Endodermal cell (in vitro differentiated cells): ENCODE measurements at regions not wholly inside any gene's neighbourhood (a gene's known extent, or its start where the extent isn't known, plus 50 kb on each side); places are given as distances from the start of the nearest gene placed in this dataset.

Experiments used
- DNase-seq: peaks from one replicate; pipeline ENCODE4 v3.0.0-alpha.2; 2017
- H3K27ac ChIP-seq: 2 replicates; pipeline ENCODE4 v1.5.1; 2013; ENCODE audit warnings: mild to moderate bottlenecking, low read depth, low read length, moderate library complexity
- H3K27me3 ChIP-seq: 2 replicates; pipeline ENCODE4 v1.6.1; 2013; ENCODE audit warnings: mild to moderate bottlenecking, low read length, moderate library complexity; ENCODE audit not compliant: insufficient read depth, control insufficient read depth, poor library complexity, severe bottlenecking
- H3K36me3 ChIP-seq: 2 replicates; pipeline ENCODE4 v1.7.0; 2013; ENCODE audit warnings: mild to moderate bottlenecking, low read length, moderate library complexity; ENCODE audit not compliant: control insufficient read depth, insufficient read depth
- H3K4me1 ChIP-seq: one replicate; pipeline ENCODE4 v1.7.0; 2013; ENCODE audit warnings: low read length; ENCODE audit not compliant: control insufficient read depth, insufficient read depth
- H3K4me3 ChIP-seq: 2 replicates; pipeline ENCODE4 v1.5.1; 2013; ENCODE audit warnings: mild to moderate bottlenecking, low read length, moderate library complexity
- H3K9ac ChIP-seq: 2 replicates; pipeline ENCODE4 v1.6.1; 2013; ENCODE audit warnings: mild to moderate bottlenecking, low read length, moderate library complexity; ENCODE audit not compliant: poor library complexity, severe bottlenecking; ENCODE audit errors: extremely low read depth
- H3K9me3 ChIP-seq: 2 replicates; pipeline ENCODE4 v1.6.1; 2013; ENCODE audit warnings: mild to moderate bottlenecking, low read length, moderate library complexity; ENCODE audit not compliant: control insufficient read depth
- H3K27ac Mint-ChIP-seq: 2 replicates; pipeline ENCODE4 v1.8.0; 2020; ENCODE audit warnings: mixed read lengths
- H3K27me3 Mint-ChIP-seq: 2 replicates; pipeline ENCODE4 v1.8.0; 2021; ENCODE audit warnings: mild to moderate bottlenecking, mixed read lengths; ENCODE audit not compliant: insufficient read depth
- H3K36me3 Mint-ChIP-seq: 2 replicates; pipeline ENCODE4 v1.8.0; 2020; ENCODE audit warnings: low read depth, mixed read lengths
- H3K4me1 Mint-ChIP-seq: 2 replicates; pipeline ENCODE4 v1.8.0; 2020; ENCODE audit warnings: mixed read lengths
- H3K4me3 Mint-ChIP-seq: 2 replicates; pipeline ENCODE4 v1.8.0; 2020; ENCODE audit warnings: mild to moderate bottlenecking, moderate library complexity, mixed read lengths
- H3K9me3 Mint-ChIP-seq: 2 replicates; pipeline ENCODE4 v1.8.0; 2020; ENCODE audit warnings: mild to moderate bottlenecking, mixed read lengths
- WGBS, 2 experiments: methylation state at CpG; one replicate each; pipeline versions ENCODE4 v1.1.5 to v1.1.7; 2013; ENCODE audit warnings: missing lambda C conversion rate in 2 of 2, mixed read lengths in 1 of 2; ENCODE audit not compliant: insufficient coverage in 1 of 2, insufficient read length in 1 of 2; 5-methylcytosine and 5-hydroxymethylcytosine counted together
- TF ChIP-seq, protein P1 (sequence below): fragments of 200-600 bp; sonication (generic); conservative IDR thresholded peaks from 2 replicates; pipeline ENCODE4 v1.5.0; 2021; ENCODE audit warnings: antibody characterized with exemption, mild to moderate bottlenecking

DNA sequence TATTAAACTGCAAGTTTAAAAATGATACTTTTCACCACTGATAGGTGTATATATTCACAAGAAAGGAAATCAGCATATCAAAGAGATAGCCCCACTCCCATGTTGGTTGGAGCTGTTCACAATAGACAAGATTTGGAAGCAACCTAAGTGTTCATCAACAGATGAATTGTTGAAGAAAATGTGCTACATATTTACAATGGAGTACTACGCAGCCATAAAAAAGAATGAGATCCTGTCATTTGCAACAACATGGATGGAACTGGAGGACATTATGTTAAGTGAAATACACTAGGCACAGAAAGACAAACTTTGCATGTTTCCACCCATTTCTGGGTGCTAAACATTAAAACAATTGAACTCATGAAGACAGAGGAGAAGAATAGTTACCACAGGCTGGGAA lies 278.9 kb upstream of the XYLT1 start:
- H3K27me3 Mint-ChIP-seq, result peaks cover 22% of the 10 kb centered on the region
- Histone ChIP-seq H3K27me3 (peaks cover 13% of the 10 kb centered on the region), H3K36me3 (no peaks in the 10 kb centered on the region), H3K27ac (no peak overlapping the region), H3K4me3 (no peak overlapping the region), H3K4me1 (peaks cover 3% of the 10 kb centered on the region), H3K9me3 (peaks cover 7% of the 10 kb centered on the region), H3K9ac (no peak overlapping the region)
- no peaks in the 10 kb centered on the region for H3K9me3 Mint-ChIP-seq
- H3K4me3 Mint-ChIP-seq, result no peak overlapping the region
- no peak overlapping the region for H3K27ac Mint-ChIP-seq
- no peaks in the 10 kb centered on the region for H3K36me3 Mint-ChIP-seq
- no peak for DNase-seq
- TF ChIP-seq, protein P1, sequence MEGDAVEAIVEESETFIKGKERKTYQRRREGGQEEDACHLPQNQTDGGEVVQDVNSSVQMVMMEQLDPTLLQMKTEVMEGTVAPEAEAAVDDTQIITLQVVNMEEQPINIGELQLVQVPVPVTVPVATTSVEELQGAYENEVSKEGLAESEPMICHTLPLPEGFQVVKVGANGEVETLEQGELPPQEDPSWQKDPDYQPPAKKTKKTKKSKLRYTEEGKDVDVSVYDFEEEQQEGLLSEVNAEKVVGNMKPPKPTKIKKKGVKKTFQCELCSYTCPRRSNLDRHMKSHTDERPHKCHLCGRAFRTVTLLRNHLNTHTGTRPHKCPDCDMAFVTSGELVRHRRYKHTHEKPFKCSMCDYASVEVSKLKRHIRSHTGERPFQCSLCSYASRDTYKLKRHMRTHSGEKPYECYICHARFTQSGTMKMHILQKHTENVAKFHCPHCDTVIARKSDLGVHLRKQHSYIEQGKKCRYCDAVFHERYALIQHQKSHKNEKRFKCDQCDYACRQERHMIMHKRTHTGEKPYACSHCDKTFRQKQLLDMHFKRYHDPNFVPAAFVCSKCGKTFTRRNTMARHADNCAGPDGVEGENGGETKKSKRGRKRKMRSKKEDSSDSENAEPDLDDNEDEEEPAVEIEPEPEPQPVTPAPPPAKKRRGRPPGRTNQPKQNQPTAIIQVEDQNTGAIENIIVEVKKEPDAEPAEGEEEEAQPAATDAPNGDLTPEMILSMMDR, result no peak
- H3K4me1 Mint-ChIP-seq, result peaks cover 26% of the 10 kb centered on the region
- WGBS, 2 experiments, result 90 to 94% methylated on average over 1 of the region's 1 CpG

DNA sequence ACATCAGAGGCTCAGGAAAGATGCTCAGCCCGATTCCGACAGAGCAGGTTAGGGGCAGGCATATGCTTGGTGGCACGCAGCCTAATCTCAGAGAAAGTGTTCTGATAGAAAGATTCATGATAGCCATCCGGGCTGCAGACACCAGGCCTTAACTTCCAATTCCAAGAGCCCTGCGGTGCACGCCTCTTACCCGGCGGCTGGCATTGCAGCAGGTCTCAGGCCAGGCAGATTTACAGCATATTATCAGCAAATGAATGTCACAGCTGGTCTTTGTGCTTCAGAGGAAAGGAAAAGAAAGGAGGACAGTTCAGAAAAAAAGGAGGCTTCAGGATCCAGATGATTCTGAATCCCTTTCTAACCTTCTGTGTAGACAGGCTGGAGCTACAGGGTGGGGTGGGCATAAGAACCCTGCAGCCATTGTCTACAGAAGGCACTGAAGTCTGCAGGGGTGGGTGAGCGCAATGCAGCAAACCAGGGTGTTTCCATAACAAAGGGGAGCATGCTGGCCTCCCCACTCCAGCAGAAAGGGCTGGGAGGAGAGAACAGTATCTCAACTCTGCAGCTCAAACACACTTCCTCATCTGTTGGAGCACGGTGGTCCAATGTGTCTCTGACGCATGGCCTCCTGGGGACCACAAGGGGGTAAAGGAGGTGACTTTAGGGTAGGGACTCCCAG lies 277.4 kb upstream of the XYLT1 start:
- peak overlapping the region; percentile 65 for H3K27ac ChIP-seq

DNA sequence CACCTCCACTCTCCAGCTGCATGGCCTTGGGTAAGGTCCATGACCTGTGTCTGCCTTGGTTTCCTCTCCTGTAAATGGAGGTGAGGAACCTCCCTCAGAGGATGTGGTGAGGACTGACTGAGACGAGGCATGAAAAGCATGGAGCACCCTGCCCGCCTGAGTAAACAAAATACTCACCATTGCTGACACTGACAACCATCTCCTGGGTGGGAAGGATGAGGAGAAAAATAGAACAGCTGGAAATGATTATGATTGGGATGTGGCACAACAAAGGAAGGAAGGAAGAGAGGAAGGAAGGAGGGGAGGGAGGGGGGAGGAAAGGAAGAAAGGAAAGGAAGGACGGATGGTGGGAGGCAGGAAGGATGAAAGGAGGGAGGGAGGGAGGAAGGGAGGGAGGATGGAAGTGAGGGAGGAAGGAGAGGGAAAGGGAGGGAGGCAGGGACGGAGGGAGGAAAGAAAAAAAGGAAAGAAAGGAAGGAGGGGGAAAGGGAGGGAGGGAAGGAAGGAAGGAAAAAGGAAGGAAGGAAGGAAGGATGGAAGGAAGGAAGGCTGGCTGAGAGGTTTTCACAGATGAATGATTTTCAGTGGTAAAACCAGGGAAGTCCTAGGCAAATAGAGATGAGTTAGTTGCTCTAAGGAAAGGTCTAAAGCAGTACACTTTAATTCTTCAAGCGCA lies 276.5 kb upstream of the XYLT1 start:
- Mint-ChIP-seq H3K27ac (no peak overlapping the region), H3K9me3 (no peaks in the 10 kb centered on the region), H3K36me3 (no peaks in the 10 kb centered on the region), H3K4me1 (peaks cover 26% of the 10 kb centered on the region), H3K27me3 (peaks cover 22% of the 10 kb centered on the region), H3K4me3 (no peak overlapping the region)
- 75 to 83% methylated on average over 3 to 5 of the region's 5 CpGs for WGBS, 2 experiments
- H3K36me3 ChIP-seq, result no peaks in the 10 kb centered on the region
- peaks cover 3% of the 10 kb centered on the region for H3K4me1 ChIP-seq
- no peak for DNase-seq
- H3K27ac ChIP-seq, result no peak overlapping the region
- H3K9ac ChIP-seq, result no peak overlapping the region
- no peak overlapping the region for H3K4me3 ChIP-seq
- H3K27me3 ChIP-seq, result peaks cover 17% of the 10 kb centered on the region
- H3K9me3 ChIP-seq, result peaks cover 5% of the 10 kb centered on the region
- TF ChIP-seq, protein P1, result no peak

More for the DNA sequence above, 277.4 kb upstream of the XYLT1 start:
- WGBS, 2 experiments, result 39 to 53% methylated on average over 6 to 11 of the region's 11 CpGs
- no peaks in the 10 kb centered on the region for H3K36me3 ChIP-seq
- DNase-seq, result peak; percentile 85
- Mint-ChIP-seq H3K27me3 (peaks cover 22% of the 10 kb centered on the region), H3K4me1 (peaks cover 26% of the 10 kb centered on the region), H3K27ac (no peak overlapping the region), H3K9me3 (no peaks in the 10 kb centered on the region), H3K36me3 (no peaks in the 10 kb centered on the region), H3K4me3 (no peak overlapping the region)
- peaks cover 5% of the 10 kb centered on the region for H3K9me3 ChIP-seq
- H3K4me3 ChIP-seq, result no peak overlapping the region
- H3K9ac ChIP-seq, result no peak overlapping the region
- peaks cover 17% of the 10 kb centered on the region for H3K27me3 ChIP-seq
- H3K4me1 ChIP-seq, result peaks cover 3% of the 10 kb centered on the region
- TF ChIP-seq, protein P1, result peak; percentile 21
